T-helper 2 cell treated with Interferon-gamma antibody and Interleukin-4, amounts not matched to agents 100 ng/mL and 5 ng/mL, for 36 hours (primary cell): ENCODE measurements at regions not wholly inside any gene's neighbourhood (a gene's known extent, or its start where the extent isn't known, plus 50 kb on each side); places are given as distances from the start of the nearest gene placed in this dataset.

Experiments used
- intact Hi-C: fragments of 100-400 bp; cut with micrococcal nuclease; formaldehyde crosslinking; loops from one replicate; pipeline ENCODE4 v1.15.1; 2023

DNA sequence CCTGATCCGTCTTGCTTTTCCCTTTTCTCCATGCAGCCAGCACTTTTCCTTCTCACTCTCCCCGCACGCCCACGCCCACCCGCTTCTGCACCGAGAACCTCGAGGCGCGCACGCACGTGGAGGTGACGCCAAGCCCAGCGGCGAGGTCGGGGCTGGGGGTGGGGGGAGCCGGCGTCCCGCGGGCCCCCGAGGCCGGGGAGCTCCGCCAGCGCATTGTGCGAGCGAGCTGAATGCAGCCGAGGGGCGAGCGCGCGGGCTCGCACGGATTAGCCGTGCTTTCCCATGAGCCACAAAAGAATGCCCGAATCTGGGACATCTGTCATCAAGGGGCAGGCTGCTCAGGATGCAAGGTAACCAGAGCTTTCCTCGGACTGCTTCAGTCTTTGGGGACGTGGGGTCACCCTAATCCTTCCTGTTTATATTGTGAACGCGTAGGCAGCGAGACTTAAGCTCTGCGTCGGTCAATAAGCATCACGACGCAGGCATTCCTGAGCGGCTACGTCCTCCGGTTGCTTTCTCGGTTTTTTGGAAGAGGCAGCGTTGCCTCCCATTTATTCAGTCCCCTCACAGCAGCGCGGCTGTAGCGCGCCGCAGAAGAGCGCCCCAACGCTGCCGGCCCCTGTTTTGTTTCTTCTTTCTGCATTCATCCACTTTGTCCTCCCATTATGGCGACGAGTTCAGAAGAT is 67.3 kb upstream of the AKT3 start:
- intact Hi-C loops: no loop called here

DNA sequence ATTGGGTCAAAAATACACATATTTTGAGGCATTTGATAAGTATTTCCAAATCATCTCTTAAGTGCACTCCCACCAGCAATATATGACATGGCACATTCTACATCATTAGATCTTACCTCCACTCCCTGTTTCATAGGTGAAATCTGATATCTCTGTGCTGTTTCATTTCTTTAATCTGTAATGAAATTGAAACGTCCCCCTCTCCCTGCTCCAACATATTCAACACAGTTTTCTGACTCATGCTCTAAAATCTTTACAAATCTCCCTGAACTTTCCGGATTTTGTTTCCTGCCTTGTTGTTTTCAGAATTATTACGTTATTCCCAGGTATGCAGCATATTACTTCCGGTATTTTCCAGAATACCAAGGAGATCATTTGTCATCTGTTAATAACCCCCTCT is 66.1 kb upstream of the AKT3 start:
- intact Hi-C loops: no loop called here

GRCh38 chr1:243912347-243912746 is 62.3 kb upstream of the AKT3 start:
- intact Hi-C loops: no loop called here

- intact Hi-C loops: no loop called here
Observed at GRCh38 chr1:243910607-243911006, 60.6 kb upstream of the AKT3 start.

DNA sequence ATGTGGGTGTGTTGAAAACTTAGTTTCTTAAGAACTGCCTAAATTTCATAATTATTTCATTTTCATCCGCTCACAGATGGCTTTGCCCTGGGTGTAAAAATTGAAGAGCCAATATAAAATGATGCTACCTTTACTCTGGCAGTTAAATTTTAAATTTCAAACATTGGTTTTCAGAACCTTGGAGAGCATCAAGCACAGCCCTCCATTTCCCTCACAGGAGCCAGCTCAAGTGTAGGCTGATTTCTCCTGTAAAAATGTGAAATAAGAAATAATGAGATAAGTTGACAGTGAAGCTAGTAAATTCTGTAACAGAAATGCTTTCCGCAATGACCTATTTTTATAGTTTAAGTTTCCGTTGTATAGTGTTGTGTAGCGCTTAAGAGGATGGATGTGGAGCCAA is 53.9 kb upstream of the AKT3 start:
- intact Hi-C loops: no loop called here

DNA sequence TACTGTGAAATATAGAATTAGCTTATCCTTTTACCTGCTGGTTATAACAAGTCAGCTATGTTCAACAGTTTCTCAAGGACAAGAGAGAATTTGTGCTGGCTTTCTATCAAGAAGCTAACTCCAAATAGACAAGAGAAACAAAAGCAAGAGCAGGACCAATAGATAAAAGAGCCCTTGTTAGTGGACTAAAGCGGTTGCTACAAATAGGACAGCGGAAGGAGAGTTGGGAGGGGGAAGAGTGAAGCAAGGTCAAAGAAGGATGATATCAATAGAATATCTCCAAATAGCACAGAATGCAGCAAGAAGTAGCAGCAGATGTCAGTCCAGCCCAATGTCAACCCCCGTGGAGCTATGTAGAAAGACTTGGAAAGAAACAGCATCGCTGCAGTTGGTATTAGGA is 53.0 kb upstream of the AKT3 start:
- intact Hi-C loops: no loop called here

DNA sequence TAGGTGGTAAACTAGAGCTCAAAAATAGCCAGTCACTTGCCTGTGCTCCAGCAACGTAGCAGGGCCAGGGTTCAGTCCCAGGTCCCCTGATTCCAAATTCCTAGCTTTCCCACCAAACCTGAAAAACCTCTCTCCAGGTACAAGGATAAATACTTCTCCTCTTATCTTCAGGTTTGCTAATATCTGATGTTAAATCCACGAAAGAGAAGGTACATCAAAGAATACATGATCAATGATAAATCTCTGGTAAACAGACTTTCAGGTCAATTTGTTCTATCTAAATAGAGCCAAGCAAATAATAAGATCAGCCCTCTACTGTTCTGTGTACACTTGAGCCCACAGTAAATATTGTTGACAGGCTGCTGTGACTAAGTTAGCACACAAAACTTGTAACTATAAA is 52.1 kb upstream of the AKT3 start:
- intact Hi-C loops: no loop called here
